Activated CD4-positive, alpha-beta memory T cell treated with anti-CD3 and anti-CD28 coated beads, Interleukin-2, amount 10 ng/mL, durations not matched to agents 7 days and 5 days (primary cell): ENCODE measurements at regions not wholly inside any gene's neighbourhood (a gene's known extent, or its start where the extent isn't known, plus 50 kb on each side); places are given as distances from the start of the nearest gene placed in this dataset.

Source experiments
- CTCF ChIA-PET: fragments of 350-600 bp; sonication (Branson Sonifier 250); formaldehyde crosslinking; loops from one replicate; lab custom pipeline; 2021; ENCODE audit warnings: antibody characterized with exemption, inconsistent platforms; lab: Charles Lee
- POLR2A ChIA-PET: fragments of 350-600 bp; sonication (Branson Sonifier 250); formaldehyde crosslinking; loops from one replicate; lab custom pipeline; 2021; ENCODE audit warnings: antibody characterized with exemption; lab: Charles Lee
- DNase-seq: peaks from one replicate; pipeline ENCODE4 v3.0.0-alpha.2; 2020
- H3K27ac Mint-ChIP-seq: one replicate; pipeline ENCODE4 v1.8.0; 2021; ENCODE audit warnings: mild to moderate bottlenecking, mixed read lengths
- H3K27me3 Mint-ChIP-seq: one replicate; pipeline ENCODE4 v1.8.0; 2021; ENCODE audit warnings: mixed read lengths
- H3K36me3 Mint-ChIP-seq: one replicate; pipeline ENCODE4 v1.8.0; 2021; ENCODE audit warnings: low read depth, mixed read lengths
- H3K4me1 Mint-ChIP-seq: one replicate; pipeline ENCODE4 v1.8.0; 2021; ENCODE audit warnings: mixed read lengths
- H3K4me3 Mint-ChIP-seq: one replicate; pipeline ENCODE4 v1.8.0; 2021; ENCODE audit warnings: mild to moderate bottlenecking, mixed read lengths
- H3K9me3 Mint-ChIP-seq: one replicate; pipeline ENCODE4 v1.8.0; 2021; ENCODE audit warnings: mixed read lengths

DNA sequence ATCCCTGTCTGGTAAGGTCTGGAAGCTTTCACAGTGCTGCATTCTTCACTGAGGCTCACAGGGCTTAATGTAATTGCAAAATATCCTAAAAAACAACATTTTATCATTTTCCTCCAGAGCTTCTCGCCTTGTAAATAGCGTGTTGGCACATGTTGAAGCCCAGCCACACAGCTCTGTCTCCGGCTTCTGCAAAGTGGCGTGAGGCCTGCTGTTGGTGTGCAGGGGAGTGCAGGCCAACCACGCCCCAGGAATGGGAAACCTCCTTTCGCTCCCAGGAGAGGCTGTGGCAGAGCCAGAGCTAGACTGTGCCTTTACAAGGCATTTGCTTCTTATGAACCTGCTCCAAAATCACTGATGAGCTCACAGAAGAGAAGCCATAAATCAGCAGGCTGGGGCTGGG lies 248.2 kb upstream of the MAF start:
- Mint-ChIP-seq H3K27ac (no peak overlapping the region), H3K4me1 (peaks cover 40% of the 10 kb centered on the region), H3K36me3 (peaks cover 7% of the 10 kb centered on the region), H3K27me3 (peaks cover 9% of the 10 kb centered on the region), H3K4me3 (no peak overlapping the region), H3K9me3 (peaks cover 5% of the 10 kb centered on the region)
- no peak for DNase-seq
- ChIA-PET CTCF (no interaction called here), POLR2A (no interaction called here)

- ChIA-PET POLR2A (no interaction called here), CTCF (no interaction called here)
- Mint-ChIP-seq H3K36me3 (peaks cover 13% of the 10 kb centered on the region), H3K9me3 (peaks cover 10% of the 10 kb centered on the region), H3K27ac (no peak overlapping the region), H3K4me3 (no peak overlapping the region), H3K4me1 (peaks cover 49% of the 10 kb centered on the region), H3K27me3 (peaks cover 9% of the 10 kb centered on the region)
- DNase-seq, result no peak
Measured at GRCh38 chr16:79847569-79847968, 247.0 kb upstream of the MAF start.

DNA sequence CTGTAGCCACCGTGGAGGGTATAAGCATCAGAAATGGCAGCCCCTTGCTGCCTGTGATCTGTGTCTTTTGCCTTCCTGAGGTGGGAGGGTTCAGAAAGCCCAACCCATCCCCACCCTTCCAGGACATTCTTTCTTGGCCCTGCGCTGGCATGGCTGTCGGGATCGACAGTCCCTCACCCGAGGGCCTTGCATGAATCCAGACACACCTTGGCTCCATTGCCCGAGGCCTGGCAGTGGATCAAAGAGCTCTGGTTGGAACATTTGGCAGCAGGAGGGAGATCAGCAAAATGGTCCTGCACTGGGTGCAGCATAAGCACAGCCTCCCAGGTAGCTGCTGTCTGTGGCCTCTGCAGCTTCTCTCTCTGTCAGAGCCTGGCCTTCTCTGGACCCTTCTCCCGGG lies 246.6 kb upstream of the MAF start:
- peaks cover 6% of the 10 kb centered on the region for H3K27me3 Mint-ChIP-seq
- DNase-seq, result no peak
- H3K27ac Mint-ChIP-seq, result no peak overlapping the region
- peaks cover 44% of the 10 kb centered on the region for H3K4me1 Mint-ChIP-seq
- no peak overlapping the region for H3K4me3 Mint-ChIP-seq
- POLR2A ChIA-PET, result no interaction called here
- CTCF ChIA-PET, result no interaction called here
- peaks cover 14% of the 10 kb centered on the region for H3K36me3 Mint-ChIP-seq
- peaks cover 8% of the 10 kb centered on the region for H3K9me3 Mint-ChIP-seq

- H3K4me3 Mint-ChIP-seq, result peak overlapping the region; percentile 16
- CTCF ChIA-PET, result no interaction called here
- peak overlapping the region; percentile 56 for H3K27ac Mint-ChIP-seq
- H3K27me3 Mint-ChIP-seq, result no peaks in the 10 kb centered on the region
- H3K4me1 Mint-ChIP-seq, result peaks cover 41% of the 10 kb centered on the region
- peaks cover 9% of the 10 kb centered on the region for H3K36me3 Mint-ChIP-seq
- POLR2A ChIA-PET, result interaction anchor here (0.7 kb wide), 2 partner anchors 13 to 576 kb away, joined by 3 read pairs; no protein-coding TSS in a partner anchor
- peaks cover 7% of the 10 kb centered on the region for H3K9me3 Mint-ChIP-seq
- peak; percentile 24 for DNase-seq
Measured at GRCh38 chr16:79845734-79846135, 245.2 kb upstream of the MAF start.

- Mint-ChIP-seq H3K36me3 (peaks cover 9% of the 10 kb centered on the region), H3K27ac (peak overlapping the region; percentile 61), H3K27me3 (no peaks in the 10 kb centered on the region), H3K4me1 (peaks cover 41% of the 10 kb centered on the region), H3K4me3 (peak overlapping the region; percentile 47), H3K9me3 (peaks cover 5% of the 10 kb centered on the region)
- ChIA-PET POLR2A (interaction anchor here (0.7 kb wide), 2 partner anchors 12 to 575 kb away, joined by 3 read pairs; no protein-coding TSS in a partner anchor), CTCF (no interaction called here)
- no peak for DNase-seq
Measured at GRCh38 chr16:79845033-79845733, 244.6 kb upstream of the MAF start.

DNA sequence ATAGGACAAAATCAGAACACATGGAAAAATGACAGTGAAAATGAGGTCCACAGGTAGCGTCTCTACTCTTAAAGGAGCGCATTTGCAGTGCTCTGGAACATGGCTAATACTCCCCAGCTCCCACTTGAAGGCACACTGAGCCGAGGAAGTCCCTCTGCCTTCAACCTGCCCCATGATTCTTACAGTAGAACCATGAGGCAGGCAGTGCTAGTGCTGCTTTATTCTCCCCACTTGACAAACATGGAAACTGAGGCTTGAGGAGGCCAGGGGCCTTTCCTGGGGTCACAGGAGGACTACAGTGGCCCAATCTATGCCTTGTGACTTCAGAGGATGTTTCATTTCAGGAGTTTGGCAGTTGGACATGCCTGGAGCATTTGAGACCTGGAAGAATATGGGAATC lies 244.1 kb upstream of the MAF start:
- ChIA-PET POLR2A (no interaction called here), CTCF (no interaction called here)
- Mint-ChIP-seq H3K27ac (peak overlapping the region; percentile 61), H3K9me3 (peaks cover 5% of the 10 kb centered on the region), H3K36me3 (peaks cover 9% of the 10 kb centered on the region), H3K4me3 (no peak overlapping the region), H3K27me3 (no peaks in the 10 kb centered on the region), H3K4me1 (peaks cover 40% of the 10 kb centered on the region)
- no peak for DNase-seq

DNA sequence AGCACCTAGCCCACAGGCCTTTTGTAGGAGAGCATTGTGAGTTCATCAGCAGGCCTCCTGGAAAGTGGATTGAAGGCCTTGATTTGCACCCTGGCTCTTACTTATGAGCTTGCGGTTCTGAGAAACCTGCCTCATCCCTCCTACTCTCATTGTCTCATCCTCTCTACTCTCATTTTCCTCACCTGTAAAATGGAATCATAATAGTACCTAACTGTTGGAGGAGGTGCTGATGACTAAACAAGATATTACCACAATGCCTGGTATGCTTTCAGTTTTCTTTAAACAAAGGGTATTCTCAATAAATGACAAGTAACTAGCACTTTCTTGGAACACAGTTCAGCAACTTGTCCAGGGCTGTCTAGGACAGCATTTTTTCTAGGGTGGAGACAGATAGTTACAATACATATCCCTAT lies 243.1 kb upstream of the MAF start:
- peaks cover 9% of the 10 kb centered on the region for H3K36me3 Mint-ChIP-seq
- H3K4me3 Mint-ChIP-seq, result no peak overlapping the region
- H3K27me3 Mint-ChIP-seq, result no peaks in the 10 kb centered on the region
- peak overlapping the region; percentile 5 for H3K27ac Mint-ChIP-seq
- CTCF ChIA-PET, result no interaction called here
- peaks cover 5% of the 10 kb centered on the region for H3K9me3 Mint-ChIP-seq
- peaks cover 37% of the 10 kb centered on the region for H3K4me1 Mint-ChIP-seq
- POLR2A ChIA-PET, result interaction anchor here (0.7 kb wide), 1 partner anchor 211 kb away, joined by 3 read pairs; no protein-coding TSS in a partner anchor
- no peak for DNase-seq

DNA sequence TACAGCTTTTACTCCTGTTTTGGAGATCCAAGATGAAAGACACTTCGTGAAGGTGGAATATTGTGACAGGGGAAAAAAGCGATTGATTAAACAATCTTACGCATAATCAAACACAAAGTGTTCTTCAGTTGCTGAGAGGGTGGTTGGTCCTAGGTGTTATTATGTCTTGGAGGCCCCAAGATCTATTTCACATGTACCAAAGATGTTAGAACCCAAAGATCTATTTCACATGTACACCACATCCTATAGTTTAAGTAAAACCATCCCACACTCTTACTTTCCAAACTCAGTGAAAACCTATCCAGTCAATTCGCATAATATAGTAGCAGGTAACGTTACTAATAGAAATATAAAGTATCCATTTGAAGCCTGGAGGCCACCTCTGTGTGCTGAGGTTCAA lies 242.6 kb upstream of the MAF start:
- Mint-ChIP-seq H3K27ac (peak overlapping the region; percentile 5), H3K4me1 (peaks cover 37% of the 10 kb centered on the region), H3K36me3 (peaks cover 9% of the 10 kb centered on the region), H3K27me3 (no peaks in the 10 kb centered on the region), H3K9me3 (peaks cover 5% of the 10 kb centered on the region), H3K4me3 (no peak overlapping the region)
- DNase-seq, result no peak
- POLR2A ChIA-PET, result interaction anchor here (0.7 kb wide), 1 partner anchor 211 kb away, joined by 3 read pairs; no protein-coding TSS in a partner anchor
- CTCF ChIA-PET, result no interaction called here

DNA sequence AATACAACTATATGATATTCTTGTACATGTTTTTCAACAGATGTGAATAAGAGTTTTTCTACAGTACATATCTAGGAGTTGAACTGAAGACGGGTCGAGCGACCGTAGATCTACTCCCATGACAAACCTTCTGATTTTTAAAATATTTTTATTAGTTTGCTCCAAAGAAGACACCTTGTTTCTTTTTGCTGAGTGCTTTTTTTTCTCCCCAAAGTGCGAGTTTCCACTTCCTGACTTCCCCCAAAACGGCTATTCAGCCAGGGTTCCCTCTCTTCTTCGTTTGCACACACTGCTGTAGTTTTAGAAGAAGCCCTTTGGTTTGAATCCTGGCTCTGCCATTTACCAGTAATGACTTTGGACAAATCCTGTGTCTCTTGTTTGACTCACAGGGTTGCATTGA lies 241.7 kb upstream of the MAF start:
- Mint-ChIP-seq H3K4me1 (peaks cover 37% of the 10 kb centered on the region), H3K27me3 (no peaks in the 10 kb centered on the region), H3K27ac (no peak overlapping the region), H3K4me3 (no peak overlapping the region), H3K9me3 (peaks cover 5% of the 10 kb centered on the region), H3K36me3 (peaks cover 9% of the 10 kb centered on the region)
- no peak for DNase-seq
- ChIA-PET CTCF (no interaction called here), POLR2A (no interaction called here)

DNA sequence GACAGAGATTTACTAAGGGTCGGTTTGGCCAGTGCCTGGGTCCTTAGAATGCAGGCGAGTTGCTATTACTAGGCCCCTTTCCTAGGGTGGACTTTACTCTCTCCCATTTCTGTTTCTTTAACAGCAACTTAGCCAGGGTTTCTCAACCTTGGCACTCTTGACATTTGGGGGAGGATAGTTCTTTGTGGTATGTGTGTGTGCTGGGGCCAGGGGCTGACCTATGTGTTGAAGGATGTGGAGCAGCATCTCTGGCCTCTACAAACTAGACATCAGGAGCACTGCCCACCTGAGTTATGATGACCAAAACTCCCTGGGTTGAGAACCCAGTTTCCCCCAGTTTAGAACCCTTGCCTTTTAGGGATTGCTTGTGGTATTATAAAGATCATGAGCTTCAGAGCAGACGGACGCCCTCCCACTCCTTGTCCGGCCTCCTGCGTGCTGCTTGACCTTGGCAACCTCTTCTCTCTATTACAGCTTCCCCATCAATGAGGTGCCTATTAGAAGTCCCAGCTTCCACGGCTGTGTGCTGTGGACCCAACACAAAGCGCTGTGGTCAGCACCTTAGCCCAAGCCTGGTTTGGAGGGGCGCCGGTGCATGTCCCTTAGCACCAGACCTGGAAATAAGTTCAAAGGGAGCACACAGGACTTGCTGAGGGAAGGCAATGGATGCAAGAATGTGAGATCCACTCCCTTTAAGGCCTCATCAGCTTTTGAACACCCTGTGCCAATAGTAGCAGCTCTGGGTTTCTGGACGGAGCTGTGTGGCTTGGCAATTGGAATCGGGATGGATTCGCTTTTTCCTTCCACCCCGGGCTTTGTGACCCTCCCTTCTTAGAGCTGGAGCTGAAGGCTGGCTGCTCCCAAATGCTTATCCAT lies 239.2 kb upstream of the MAF start:
- peaks cover 21% of the 10 kb centered on the region for H3K4me1 Mint-ChIP-seq
- H3K36me3 Mint-ChIP-seq, result peaks cover 9% of the 10 kb centered on the region
- DNase-seq, result no peak
- H3K27ac Mint-ChIP-seq, result no peak overlapping the region
- no peak overlapping the region for H3K4me3 Mint-ChIP-seq
- ChIA-PET CTCF (no interaction called here), POLR2A (no interaction called here)
- peaks cover 5% of the 10 kb centered on the region for H3K9me3 Mint-ChIP-seq
- H3K27me3 Mint-ChIP-seq, result peaks cover 2% of the 10 kb centered on the region

DNA sequence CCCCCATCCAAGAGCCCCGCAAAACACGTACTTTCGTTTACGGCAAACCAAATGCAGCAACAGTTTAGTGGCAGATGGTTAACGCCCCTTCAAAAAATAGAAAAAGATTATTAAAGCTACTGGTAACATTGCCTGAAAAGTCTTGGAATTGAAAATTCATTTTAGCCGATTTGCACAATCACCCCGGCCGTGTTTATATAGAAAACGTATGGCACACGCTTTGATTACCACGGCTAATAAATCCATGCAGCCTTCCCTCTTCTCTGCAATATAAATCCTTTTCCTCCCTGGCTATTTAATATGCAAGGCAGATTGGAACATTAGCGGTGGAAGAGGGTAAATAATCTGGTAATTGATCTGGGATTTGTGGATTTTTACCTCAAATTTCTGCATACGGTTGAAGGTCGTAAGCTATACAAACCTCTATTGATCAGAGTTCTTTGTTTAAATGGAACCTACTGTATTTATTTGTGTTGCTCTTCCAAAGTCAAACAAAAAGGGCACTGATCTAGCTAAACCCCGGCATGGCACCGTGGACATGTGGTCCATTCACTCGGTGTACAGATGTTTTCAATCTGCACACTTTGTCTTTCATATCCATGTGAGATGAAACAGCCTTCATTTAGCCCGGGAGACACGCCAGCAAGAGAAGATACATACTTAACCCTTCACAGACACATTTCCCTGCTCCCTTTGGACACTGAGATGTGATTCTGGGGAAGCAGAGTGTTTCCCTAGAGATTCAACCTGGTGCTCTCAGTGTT lies 238.1 kb upstream of the MAF start:
- ChIA-PET POLR2A (no interaction called here), CTCF (no interaction called here)
- no peak overlapping the region for H3K27ac Mint-ChIP-seq
- no peak for DNase-seq
- peaks cover 2% of the 10 kb centered on the region for H3K27me3 Mint-ChIP-seq
- peaks cover 5% of the 10 kb centered on the region for H3K9me3 Mint-ChIP-seq
- no peak overlapping the region for H3K4me3 Mint-ChIP-seq
- peaks cover 9% of the 10 kb centered on the region for H3K36me3 Mint-ChIP-seq
- H3K4me1 Mint-ChIP-seq, result peaks cover 10% of the 10 kb centered on the region

DNA sequence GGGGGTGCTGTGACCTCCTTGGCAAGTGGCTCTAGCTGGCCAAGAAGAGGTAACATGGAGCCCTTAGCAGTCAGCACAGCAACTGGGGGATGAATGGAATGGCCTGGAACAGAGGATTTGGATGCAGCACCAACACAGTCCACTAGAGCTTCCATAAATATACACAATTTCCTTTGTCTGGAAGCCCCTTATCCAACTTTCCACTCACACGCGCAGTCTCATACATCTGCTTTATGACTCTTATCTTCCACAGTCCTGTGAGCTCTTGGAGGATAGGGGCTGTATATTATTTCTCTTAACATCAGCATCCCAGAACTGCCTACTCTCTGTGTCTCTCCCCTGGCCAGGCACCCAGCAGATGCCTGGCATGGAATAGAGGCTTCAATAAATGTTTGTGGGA lies 235.6 kb upstream of the MAF start:
- ChIA-PET POLR2A (no interaction called here), CTCF (no interaction called here)
- Mint-ChIP-seq H3K9me3 (no peaks in the 10 kb centered on the region), H3K4me1 (no peaks in the 10 kb centered on the region), H3K36me3 (no peaks in the 10 kb centered on the region), H3K27me3 (peaks cover 2% of the 10 kb centered on the region), H3K4me3 (no peak overlapping the region), H3K27ac (no peak overlapping the region)
- DNase-seq, result no peak

DNA sequence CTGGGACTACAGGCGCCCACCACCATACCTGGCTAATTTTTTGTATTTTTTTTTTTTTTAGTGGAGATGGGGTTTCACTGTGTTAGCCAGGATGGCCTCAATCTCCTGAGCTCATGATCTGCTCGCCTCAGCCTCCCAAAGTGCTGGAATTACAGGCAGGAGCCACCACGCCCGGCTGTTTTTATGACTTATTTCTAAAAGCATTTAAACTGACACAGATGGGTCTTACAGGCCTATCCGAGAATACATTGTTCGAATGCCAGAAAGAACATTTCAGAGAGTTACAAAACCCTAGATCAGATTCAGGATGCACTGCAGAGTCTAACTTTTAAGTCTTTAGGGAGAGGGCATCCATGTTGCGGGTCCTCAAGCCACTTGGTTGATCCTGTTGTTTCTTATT lies 234.7 kb upstream of the MAF start:
- POLR2A ChIA-PET, result no interaction called here
- CTCF ChIA-PET, result no interaction called here
- H3K27ac Mint-ChIP-seq, result no peak overlapping the region
- no peaks in the 10 kb centered on the region for H3K36me3 Mint-ChIP-seq
- no peak overlapping the region for H3K4me3 Mint-ChIP-seq
- peaks cover 4% of the 10 kb centered on the region for H3K27me3 Mint-ChIP-seq
- no peaks in the 10 kb centered on the region for H3K4me1 Mint-ChIP-seq
- DNase-seq, result no peak
- H3K9me3 Mint-ChIP-seq, result no peaks in the 10 kb centered on the region
